ENCODE measurements at regions not wholly inside any gene's neighbourhood (a gene's known extent, or its start where the extent isn't known, plus 50 kb on each side); places are given as distances from the start of the nearest gene placed in this dataset.

DNA sequence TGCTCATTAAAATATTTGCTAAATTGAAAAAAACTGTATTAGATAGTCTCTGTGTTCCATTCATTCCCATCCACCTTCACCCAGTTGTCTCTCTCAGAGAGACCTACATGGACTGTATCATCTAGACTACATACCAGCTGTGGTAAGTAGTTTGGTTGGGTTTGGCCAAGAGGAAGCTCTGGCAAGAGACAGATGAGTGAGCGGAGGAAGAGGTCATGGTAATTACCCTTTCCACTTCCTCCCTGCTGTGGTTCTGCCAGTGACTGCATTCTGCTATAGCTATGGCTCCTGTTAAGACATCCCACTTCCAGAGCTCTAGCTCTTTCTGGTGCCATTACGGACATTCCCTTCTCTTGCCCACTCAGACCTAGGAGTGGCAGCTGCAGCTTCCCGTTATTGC, 239.0 kb upstream of the MID1 start:
- TF ChIP-seq, protein P1, sequence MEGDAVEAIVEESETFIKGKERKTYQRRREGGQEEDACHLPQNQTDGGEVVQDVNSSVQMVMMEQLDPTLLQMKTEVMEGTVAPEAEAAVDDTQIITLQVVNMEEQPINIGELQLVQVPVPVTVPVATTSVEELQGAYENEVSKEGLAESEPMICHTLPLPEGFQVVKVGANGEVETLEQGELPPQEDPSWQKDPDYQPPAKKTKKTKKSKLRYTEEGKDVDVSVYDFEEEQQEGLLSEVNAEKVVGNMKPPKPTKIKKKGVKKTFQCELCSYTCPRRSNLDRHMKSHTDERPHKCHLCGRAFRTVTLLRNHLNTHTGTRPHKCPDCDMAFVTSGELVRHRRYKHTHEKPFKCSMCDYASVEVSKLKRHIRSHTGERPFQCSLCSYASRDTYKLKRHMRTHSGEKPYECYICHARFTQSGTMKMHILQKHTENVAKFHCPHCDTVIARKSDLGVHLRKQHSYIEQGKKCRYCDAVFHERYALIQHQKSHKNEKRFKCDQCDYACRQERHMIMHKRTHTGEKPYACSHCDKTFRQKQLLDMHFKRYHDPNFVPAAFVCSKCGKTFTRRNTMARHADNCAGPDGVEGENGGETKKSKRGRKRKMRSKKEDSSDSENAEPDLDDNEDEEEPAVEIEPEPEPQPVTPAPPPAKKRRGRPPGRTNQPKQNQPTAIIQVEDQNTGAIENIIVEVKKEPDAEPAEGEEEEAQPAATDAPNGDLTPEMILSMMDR (IDR thresholded peaks at IDR 0.05) = no peak
- TF ChIP-seq POLR2A (IDR thresholded peaks at IDR 0.05) = no peak

Measured in esophagus squamous epithelium (tissue), 4 donors.